HepG2 (cell line): ENCODE measurements at regions not wholly inside any gene's neighbourhood (a gene's known extent, or its start where the extent isn't known, plus 50 kb on each side); places are given as distances from the start of the nearest gene placed in this dataset.

Experiments used
- ATAC-seq: fragments of 200-7000 bp; cut with Tn5 transposase; 3 replicates; pipeline ENCODE4 v1.9.1; 2020; ENCODE audit warnings: mild to moderate bottlenecking, moderate library complexity
- BruUV-seq: library from RNA; stranded (reverse); fragments of 400-500 nt; replicated peaks from 2 replicates; lab custom pipeline; 2021; lab: Mats Ljungman, UMichigan
- CTCF ChIA-PET: fragments of 300-600 bp; formaldehyde crosslinking; extraction: SDS; loops from one replicate; lab custom pipeline; 2021; ENCODE audit warnings: low total read pairs, inconsistent platforms, low intra/inter-chr PET ratio; lab: Yijun Ruan, JAX
- POLR2A ChIA-PET: fragments of 350-600 bp; sonication (Branson Sonifier 250); formaldehyde crosslinking; loops from one replicate; lab custom pipeline; 2020; ENCODE audit warnings: antibody characterized with exemption, inconsistent platforms; lab: Yijun Ruan, JAX
- DNase-seq: peaks from one replicate; pipeline ENCODE4 v3.0.0-alpha.2; 2015; ENCODE audit warnings: low spot score
- FAIRE-seq: peaks from 3 replicates; lab custom pipeline; 2011; peaks lifted over from hg19 to GRCh38; lab: Jason Lieb, UNC
- H2AFZ ChIP-seq: one replicate; pipeline ENCODE4 v1.6.1; 2011; ENCODE audit warnings: low read length, inconsistent platforms
- H3K27ac ChIP-seq: fragments of 300-600 bp; 3 replicates; pipeline ENCODE4 v1.8.0; 2011; ENCODE audit warnings: mixed run types, mild to moderate bottlenecking, mixed read lengths, low read length, inconsistent platforms; ENCODE audit not compliant: insufficient read depth; ENCODE audit errors: extremely low read length
- H3K27me3 ChIP-seq, 2 experiments: fragments of 200-600 bp in 1 of 2; 2 replicates in 1 of 2; 3 replicates in 1 of 2; pipeline versions ENCODE4 v1.6.0 to v1.8.0; 2011; ENCODE audit warnings: low read length in 2 of 2, mild to moderate bottlenecking in 2 of 2, moderate library complexity in 2 of 2, inconsistent platforms in 1 of 2; ENCODE audit not compliant: insufficient read depth in 2 of 2, control insufficient read depth in 1 of 2
- H3K36me3 ChIP-seq, 2 experiments: fragments of 200-600 bp in 1 of 2; replicated peaks in 1 of 2; 2 replicates in 1 of 2; 3 replicates in 1 of 2; pipeline versions ENCODE4 v1.5.1 to v1.8.0; 2011; ENCODE audit warnings: low read length in 2 of 2, inconsistent platforms in 1 of 2; ENCODE audit not compliant: insufficient read depth in 2 of 2, control insufficient read depth in 1 of 2
- H3K4me1 ChIP-seq: 2 replicates; pipeline ENCODE4 v1.5.1; 2012; ENCODE audit warnings: low read length, inconsistent platforms; ENCODE audit not compliant: insufficient read depth
- H3K4me2 ChIP-seq: 2 replicates; pipeline ENCODE4 v1.6.0; 2011; ENCODE audit warnings: low read depth, low read length, inconsistent platforms
- H3K4me3 ChIP-seq, 3 experiments: fragments of 200-600 bp in 1 of 3; sonication (generic), shearing (Covaris generic) in 1 of 3; replicated peaks in 1 of 3; 2 replicates each; pipeline ENCODE4 v1.5.1; 2011 to 2016; ENCODE audit warnings: low read length in 3 of 3, inconsistent platforms in 2 of 3, low read depth in 2 of 3, mild to moderate bottlenecking in 2 of 3, control low read depth in 1 of 3, mixed read lengths in 1 of 3; ENCODE audit not compliant: insufficient read depth in 1 of 3
- H3K79me2 ChIP-seq: one replicate; pipeline ENCODE4 v1.6.1; 2011; ENCODE audit warnings: low read length, inconsistent platforms; ENCODE audit not compliant: insufficient read depth
- H3K9ac ChIP-seq: 2 replicates; pipeline ENCODE4 v1.6.0; 2011; ENCODE audit warnings: mild to moderate bottlenecking, low read depth, low read length, inconsistent platforms; ENCODE audit not compliant: insufficient read depth
- H3K9me3 ChIP-seq: 2 replicates; pipeline ENCODE4 v1.5.1; 2012; ENCODE audit warnings: mild to moderate bottlenecking, low read length
- H4K20me1 ChIP-seq: 2 replicates; pipeline ENCODE4 v1.6.0; 2011; ENCODE audit warnings: inconsistent platforms, mild to moderate bottlenecking, low read length, moderate library complexity; ENCODE audit not compliant: insufficient read depth
- ARNT2 ChIP-seq: sonication (generic); formaldehyde crosslinking; IDR thresholded peaks from 2 replicates; pipeline ENCODE4 v1.8.0; 2022; ENCODE audit warnings: mild to moderate bottlenecking, low read depth, missing genetic modification reagents, moderate library complexity
- FOXP1 ChIP-seq, 2 experiments: fragments of 450-650 bp in 1 of 2; IDR thresholded peaks; 2 replicates each; pipeline ENCODE4 v1.6.1; 2017 to 2018; ENCODE audit warnings: antibody characterized with exemption in 1 of 2
- GATA4 ChIP-seq: sonication (generic); IDR thresholded peaks from 2 replicates; pipeline ENCODE4 v1.6.1; 2016; ENCODE audit warnings: antibody characterized with exemption, low read depth, borderline replicate concordance
- KDM2A ChIP-seq: sonication (generic); formaldehyde crosslinking; IDR thresholded peaks from 2 replicates; pipeline ENCODE4 v1.4.0; 2020; ENCODE audit warnings: low read depth, missing genetic modification reagents, borderline replicate concordance
- MXD1 ChIP-seq: sonication (generic); formaldehyde crosslinking; IDR thresholded peaks from 2 replicates; pipeline ENCODE4 v1.4.0; 2020; ENCODE audit warnings: mild to moderate bottlenecking, missing genetic modification reagents
- RCOR2 ChIP-seq: IDR thresholded peaks from 2 replicates; pipeline ENCODE4 v1.6.1; 2016; ENCODE audit warnings: missing biosample characterization, missing genetic modification reagents
- RFXAP ChIP-seq: sonication (generic); formaldehyde crosslinking; IDR thresholded peaks from 2 replicates; pipeline ENCODE4 v1.4.0; 2020; ENCODE audit warnings: missing genetic modification reagents, borderline replicate concordance
- STAT6 ChIP-seq: sonication (generic); formaldehyde crosslinking; IDR thresholded peaks from 2 replicates; pipeline ENCODE4 v1.4.0; 2020; ENCODE audit warnings: missing genetic modification reagents, mild to moderate bottlenecking, borderline replicate concordance
- ZBTB8A ChIP-seq: sonication (generic); formaldehyde crosslinking; IDR thresholded peaks from 2 replicates; pipeline ENCODE4 v1.4.0; 2020; ENCODE audit warnings: mild to moderate bottlenecking, low read depth, missing genetic modification reagents, borderline replicate concordance
- ZMYM3 ChIP-seq: sonication (generic); formaldehyde crosslinking; IDR thresholded peaks from 2 replicates; pipeline ENCODE4 v1.5.1; 2020; ENCODE audit warnings: mild to moderate bottlenecking, missing genetic modification reagents
- ZNF331 ChIP-seq: sonication (generic); formaldehyde crosslinking; IDR thresholded peaks from 2 replicates; pipeline ENCODE4 v1.4.0; 2020; ENCODE audit warnings: missing genetic modification reagents
- ZNF646 ChIP-seq: sonication (generic); formaldehyde crosslinking; IDR thresholded peaks from 2 replicates; pipeline ENCODE4 v1.9.0; 2021; ENCODE audit warnings: mild to moderate bottlenecking, missing genetic modification reagents
- ZSCAN9 ChIP-seq: IDR thresholded peaks from 2 replicates; pipeline ENCODE4 v1.6.1; 2016; ENCODE audit warnings: borderline replicate concordance
- WGBS: methylation state at CpG from one replicate; pipeline ENCODE4 v1.1.6; 2017; ENCODE audit warnings: low lambda C conversion rate; 5-methylcytosine and 5-hydroxymethylcytosine counted together
- in situ Hi-C: cut with HindIII; loops from 2 replicates; pipeline ENCODE4 v1.10.0; 2017; ENCODE audit warnings: low pct_unique_long_range_greater_than_20kb; ENCODE audit not compliant: extremely low pct_ligation_motif_present
- intact Hi-C: fragments of 100-400 bp; cut with micrococcal nuclease; formaldehyde crosslinking; loops from one replicate; pipeline ENCODE4 v1.10.0; 2022; ENCODE audit not compliant: unreplicated experiment

GRCh38 chr2:111665551-111666116 is 218.4 kb downstream of the ANAPC1 start (continued):
- no peak for TF ChIP-seq ZBTB8A (CRISPR knock-in tag)
- TF ChIP-seq ARNT2, result no peak
- no peak for TF ChIP-seq ZNF646 (CRISPR knock-in tag)
- no peak for TF ChIP-seq ZMYM3 (CRISPR knock-in tag)
- TF ChIP-seq, all 625 proteins: peak for 0

- 92% methylated on average over 2 of the region's 2 CpGs for WGBS
- no peaks in the 10 kb centered on the region for H3K36me3 ChIP-seq
- H3K27ac ChIP-seq, result no peak overlapping the region
- no peak overlapping the region for H2AFZ ChIP-seq
- no peak overlapping the region for H3K9ac ChIP-seq
- ATAC-seq, result no peak
- CTCF ChIA-PET, result no interaction called here
- POLR2A ChIA-PET, result no interaction called here
- H3K4me1 ChIP-seq, result peaks cover 14% of the 10 kb centered on the region
- no peaks in the 10 kb centered on the region; a peak in 2 of 5 replicates for H3K27me3 ChIP-seq
- FAIRE-seq, result no peak
- DNase-seq, result no peak
- no peaks in the 10 kb centered on the region for H3K9me3 ChIP-seq
- no peaks in the 10 kb centered on the region for H3K79me2 ChIP-seq
- BruUV-seq, result no TSS peak
- no peak overlapping the region for H3K4me3 ChIP-seq
- H4K20me1 ChIP-seq, result no peaks in the 10 kb centered on the region
- no peak overlapping the region for H3K4me2 ChIP-seq
- intact Hi-C loops, result no loop called here
- in situ Hi-C loops, result loop anchor here (25.0 kb wide), 1 partner anchor 179 kb away; no protein-coding TSS in a partner anchor
- TF ChIP-seq RCOR2 (CRISPR knock-in tag), result no peak
- TF ChIP-seq ZNF331, result no peak
- TF ChIP-seq MXD1 (CRISPR knock-in tag), result no peak
- no peak for TF ChIP-seq KDM2A (CRISPR knock-in tag)
- TF ChIP-seq STAT6 (CRISPR knock-in tag), result no peak
- TF ChIP-seq FOXP1 (IDR thresholded peaks at IDR 0.05), result peak; percentile 12; the same call in 1 of the 2 replicates
- TF ChIP-seq FOXP1 (CRISPR knock-in tag; IDR thresholded peaks at IDR 0.05), result no peak
- no peak for TF ChIP-seq GATA4
- TF ChIP-seq ZSCAN9 (CRISPR knock-in tag), result no peak
- no peak for TF ChIP-seq RFXAP
Measured at GRCh38 chr2:111666160-111666559, 217.8 kb downstream of the ANAPC1 start.
